GM18868 (cell line): ENCODE measurements at regions not wholly inside any gene's neighbourhood (a gene's known extent, or its start where the extent isn't known, plus 50 kb on each side); places are given as distances from the start of the nearest gene placed in this dataset.

Experiments
- ATAC-seq: cut with Tn5 transposase; IDR thresholded peaks from one replicate; pipeline ENCODE4 v1.9.1; 2021; ENCODE audit warnings: mild to moderate bottlenecking, moderate library complexity; ENCODE audit not compliant: unreplicated experiment

- no peak for ATAC-seq
Measured at GRCh38 chr18:75554644-75555185, 127.2 kb upstream of the SMIM21 start.

DNA sequence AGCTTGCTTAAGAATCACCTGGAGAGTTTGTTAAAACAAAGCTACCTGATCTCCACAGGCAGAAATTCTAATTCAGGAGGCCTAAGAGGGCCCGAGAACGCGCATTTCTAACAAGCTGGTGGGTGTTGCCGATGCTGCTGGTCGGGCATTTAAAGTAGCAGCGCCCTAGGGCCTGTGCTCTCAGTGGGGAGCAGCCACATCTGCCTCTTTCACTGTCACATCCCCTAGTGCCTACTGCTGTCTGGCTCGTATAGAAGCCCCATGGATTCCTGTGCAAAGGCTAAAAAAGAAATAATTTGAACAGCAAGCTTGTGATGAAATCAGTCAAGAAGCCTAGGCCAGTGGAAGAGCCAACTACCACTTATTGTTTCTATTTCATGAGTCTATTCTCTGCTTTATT is 126.7 kb upstream of the SMIM21 start:
- no peak for ATAC-seq

- no peak for ATAC-seq
Measured at GRCh38 chr18:75553021-75553420, 125.5 kb upstream of the SMIM21 start.

DNA sequence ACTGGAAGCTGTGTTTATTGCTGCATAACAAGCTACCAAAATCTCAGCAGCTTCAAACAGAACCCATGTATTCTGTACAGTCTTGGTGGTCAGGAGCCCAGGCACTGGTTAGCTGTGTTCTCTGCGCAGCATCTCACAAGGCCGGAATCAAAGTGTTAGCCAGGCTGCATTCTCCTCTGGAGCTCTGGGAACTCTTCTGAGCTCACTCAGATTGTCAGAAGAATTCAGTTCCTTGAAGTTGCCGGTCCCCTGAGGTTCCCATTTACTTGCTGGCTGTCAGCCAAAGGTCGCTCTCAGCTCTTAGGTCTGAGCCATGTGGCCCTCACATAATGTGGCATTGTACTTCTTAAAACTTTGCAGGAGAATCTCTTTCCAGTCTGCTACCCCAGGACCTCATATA is 123.6 kb upstream of the SMIM21 start:
- ATAC-seq = no peak

DNA sequence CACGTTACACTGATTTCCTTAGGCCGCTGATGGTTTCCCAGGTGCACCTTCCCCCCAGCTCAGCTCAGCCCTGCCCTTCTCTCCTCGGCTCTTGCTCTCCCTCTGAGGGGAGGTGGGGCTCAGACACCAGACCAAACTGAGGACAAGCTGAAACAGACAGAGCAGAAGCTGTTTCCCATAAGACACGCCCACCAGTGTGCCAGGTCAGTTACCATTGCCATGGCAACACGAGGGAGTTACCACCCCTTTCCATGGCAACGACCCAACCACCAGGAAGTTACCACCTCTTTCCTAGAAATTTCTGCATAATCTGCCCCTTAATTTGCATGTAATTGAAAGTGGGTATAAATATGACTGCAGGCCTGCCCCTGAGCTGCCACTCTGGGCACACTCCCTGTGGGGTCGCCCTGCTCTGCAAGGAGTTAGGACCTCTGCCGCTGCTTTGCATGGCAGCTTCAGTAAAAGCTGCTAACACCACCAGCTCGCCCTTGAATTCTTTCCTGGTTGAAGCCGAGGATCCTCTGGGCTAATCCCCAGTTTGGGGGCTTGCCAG is 120.9 kb upstream of the SMIM21 start:
- ATAC-seq = no peak

DNA sequence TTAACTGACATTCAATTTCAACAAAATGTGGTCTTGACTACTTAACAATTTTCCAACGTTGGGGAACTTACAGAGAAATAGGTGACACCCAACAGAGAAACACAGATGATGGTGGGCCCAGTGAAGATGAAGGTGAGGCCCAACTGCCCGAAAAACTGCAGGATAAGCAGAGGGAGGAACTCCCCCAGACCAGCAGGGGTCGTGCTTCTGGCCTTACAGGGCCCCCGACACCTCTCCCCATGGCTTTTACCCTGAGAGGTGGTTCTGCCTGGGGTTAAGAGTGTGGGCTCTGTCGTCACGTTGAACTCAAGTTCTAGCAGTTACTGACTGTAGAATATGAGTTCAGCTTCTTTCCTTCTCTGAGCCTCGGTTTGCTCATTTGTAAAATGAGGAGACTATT is 119.5 kb upstream of the SMIM21 start:
- no peak for ATAC-seq

- no peak for ATAC-seq
Measured at GRCh38 chr18:75545189-75545588, 117.7 kb upstream of the SMIM21 start.

DNA sequence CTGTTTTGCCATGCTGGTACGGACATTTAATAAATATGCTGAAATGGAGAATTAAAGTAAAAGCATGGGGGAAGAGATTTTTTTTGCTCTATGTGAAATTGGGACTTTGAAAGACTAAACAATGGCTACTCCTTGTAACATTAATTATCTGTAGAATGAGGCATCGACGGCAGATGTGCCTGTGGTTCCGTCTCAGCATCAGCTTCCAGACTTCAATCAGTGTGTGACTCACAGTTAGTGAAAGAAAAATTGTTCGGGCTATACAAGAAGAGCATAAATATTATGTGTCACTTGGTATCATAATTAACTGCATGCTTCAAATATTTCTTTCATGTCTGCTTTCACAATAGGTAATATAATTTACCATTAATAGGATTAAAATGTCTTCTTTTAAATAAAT is 117.0 kb upstream of the SMIM21 start:
- no peak for ATAC-seq

- ATAC-seq = no peak
Measured at GRCh38 chr18:75544051-75544481, 116.6 kb upstream of the SMIM21 start.

DNA sequence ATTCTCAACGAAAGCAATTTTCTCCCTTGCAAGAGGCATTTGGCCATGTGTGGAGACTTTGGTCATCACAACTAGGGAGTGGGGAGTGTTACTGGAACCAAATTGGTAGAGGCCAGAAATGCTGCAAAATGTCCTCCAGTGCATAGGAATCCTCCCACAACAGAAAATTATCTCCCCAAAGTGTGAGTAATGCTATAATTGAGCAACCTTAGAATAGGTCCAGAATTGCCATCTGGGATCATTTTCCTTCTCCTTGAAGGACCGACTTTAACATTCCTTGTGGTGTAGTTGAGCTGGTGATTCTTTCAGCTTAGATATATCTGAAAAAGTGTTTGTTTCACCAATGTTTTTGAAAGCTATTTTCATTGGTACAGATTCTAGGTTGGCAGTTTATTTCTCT is 111.2 kb upstream of the SMIM21 start:
- ATAC-seq = no peak

DNA sequence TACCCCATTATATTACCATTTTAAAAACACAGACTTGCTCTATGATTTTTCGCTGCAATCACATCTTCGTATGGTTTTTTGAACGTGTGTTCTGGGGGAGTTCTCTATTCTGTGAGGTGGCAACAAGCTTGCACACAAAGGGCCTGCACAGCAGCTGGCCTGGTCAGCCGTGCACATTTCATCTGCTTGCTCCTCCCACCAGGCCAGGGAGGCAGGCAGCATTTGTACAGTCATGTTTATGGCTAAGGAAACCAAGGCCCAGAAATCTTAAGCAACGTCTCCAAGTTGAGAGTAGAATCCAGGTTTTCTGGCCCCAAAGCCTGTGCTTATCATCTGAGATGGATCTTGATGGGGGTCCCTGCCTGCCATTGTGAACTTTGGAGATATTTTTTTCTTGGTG is 106.4 kb upstream of the SMIM21 start:
- no peak for ATAC-seq

DNA sequence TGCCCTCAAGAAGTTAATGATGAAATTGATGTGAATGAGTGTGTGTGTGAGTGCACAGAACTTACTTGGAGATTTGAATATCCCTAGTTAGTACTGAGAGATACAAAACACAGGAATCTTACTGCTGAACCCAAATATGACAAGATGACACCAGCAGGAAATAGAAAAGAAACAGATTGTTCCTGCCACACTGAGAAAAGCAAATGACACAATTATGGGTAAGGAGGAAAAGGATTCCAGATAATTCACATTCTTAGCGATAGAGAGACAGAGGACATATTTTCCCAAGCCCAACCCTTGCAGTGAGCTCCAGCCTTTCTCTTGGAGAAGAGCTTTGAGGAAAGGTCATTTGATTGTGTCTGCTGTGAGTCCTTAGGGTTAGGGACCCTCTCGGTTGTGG is 105.7 kb upstream of the SMIM21 start:
- no peak for ATAC-seq

GRCh38 chr18:75531851-75532459 is 104.5 kb upstream of the SMIM21 start:
- ATAC-seq = no peak

DNA sequence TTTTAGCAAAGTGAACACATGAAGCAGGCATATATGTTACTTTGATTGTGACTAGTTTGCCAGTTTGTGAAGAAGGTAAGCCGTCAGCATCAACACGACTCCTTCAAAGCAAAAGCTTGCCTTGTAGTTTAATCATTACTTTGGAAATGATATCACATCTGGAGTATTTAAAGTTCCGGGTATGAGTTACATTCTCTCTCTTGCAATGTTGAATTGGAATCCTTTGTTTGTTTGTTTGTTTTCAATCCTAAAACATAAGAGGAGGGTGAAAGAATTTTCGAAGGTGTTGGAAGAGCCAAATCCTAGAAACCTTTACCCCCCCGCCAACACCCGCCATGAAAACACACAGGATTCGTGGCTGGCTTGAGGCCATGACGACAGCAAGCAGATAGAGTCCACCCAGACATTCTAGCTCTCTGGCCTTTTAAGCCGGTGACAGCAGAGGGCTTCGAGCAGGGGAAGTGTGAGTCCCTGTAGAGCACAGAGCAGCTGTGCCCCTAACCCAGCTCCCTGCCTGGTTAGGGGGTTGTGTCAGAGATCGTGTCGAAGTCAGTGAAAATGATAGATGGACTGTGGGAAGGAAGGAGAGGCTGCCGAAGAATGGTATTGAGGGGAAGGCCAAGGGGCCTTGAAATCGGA is 103.8 kb upstream of the SMIM21 start:
- ATAC-seq = no peak

GRCh38 chr18:75530566-75531211 is 103.2 kb upstream of the SMIM21 start:
- ATAC-seq = no peak

DNA sequence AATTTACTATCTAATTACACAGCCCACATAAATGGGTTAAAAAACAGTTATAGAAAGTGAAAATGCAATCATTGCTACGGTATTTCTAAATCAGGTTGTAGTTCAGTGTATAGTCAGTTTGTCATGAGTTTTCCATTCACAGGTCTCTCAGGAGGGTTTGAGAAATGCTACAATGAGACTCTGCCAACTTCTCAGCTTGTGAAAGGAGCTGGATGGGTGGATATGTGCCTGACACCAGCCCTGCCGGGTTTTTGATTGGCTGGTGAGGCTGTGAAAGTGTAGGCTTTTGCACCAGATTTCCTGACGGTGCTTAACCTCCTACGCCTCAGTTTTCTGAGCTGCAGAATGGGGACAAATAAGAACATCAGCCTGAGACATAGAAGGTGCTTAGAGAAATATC is 102.6 kb upstream of the SMIM21 start:
- ATAC-seq = no peak

DNA sequence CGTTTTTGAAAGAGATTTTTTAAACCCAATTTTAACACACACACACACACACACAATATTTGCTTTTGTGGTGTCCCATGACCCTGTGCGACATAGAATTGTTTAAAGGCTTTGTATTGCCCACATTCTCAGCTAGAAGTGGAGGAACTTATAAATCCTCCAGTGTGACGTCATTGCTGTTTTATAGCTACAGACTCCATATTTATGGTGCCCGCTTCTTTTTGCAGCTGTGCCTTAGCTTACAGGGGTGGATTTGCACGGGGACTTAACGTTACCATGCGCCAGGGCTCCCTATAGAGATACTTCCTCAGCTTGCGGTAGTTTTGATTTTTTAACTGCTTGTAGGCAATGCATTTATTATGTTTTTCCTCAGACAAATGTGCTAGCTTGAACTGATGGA is 101.9 kb upstream of the SMIM21 start:
- no peak for ATAC-seq

- ATAC-seq = no peak
Measured at GRCh38 chr18:75527848-75528685, 100.6 kb upstream of the SMIM21 start.

DNA sequence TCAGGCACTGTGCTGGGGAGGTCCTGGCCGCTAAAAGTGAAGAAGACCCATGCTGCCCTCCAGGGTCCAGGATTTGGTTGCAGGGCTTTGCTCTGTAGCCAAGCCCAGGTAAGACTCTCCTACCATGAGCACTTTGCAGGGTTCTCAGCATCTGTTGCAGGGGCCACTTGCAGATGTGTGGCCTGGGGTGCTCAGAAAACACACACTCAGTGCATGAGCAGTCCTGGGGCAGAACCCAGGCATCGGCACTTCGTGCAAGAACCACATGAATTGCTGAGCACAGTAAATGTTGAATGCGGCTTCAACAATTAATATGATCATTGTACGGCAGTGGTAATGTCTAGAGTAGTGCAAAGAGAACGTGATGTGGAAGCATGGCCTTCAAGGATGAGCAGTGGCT is 98.5 kb upstream of the SMIM21 start:
- ATAC-seq = no peak

GRCh38 chr18:75525331-75525730 is 97.8 kb upstream of the SMIM21 start:
- ATAC-seq = no peak

DNA sequence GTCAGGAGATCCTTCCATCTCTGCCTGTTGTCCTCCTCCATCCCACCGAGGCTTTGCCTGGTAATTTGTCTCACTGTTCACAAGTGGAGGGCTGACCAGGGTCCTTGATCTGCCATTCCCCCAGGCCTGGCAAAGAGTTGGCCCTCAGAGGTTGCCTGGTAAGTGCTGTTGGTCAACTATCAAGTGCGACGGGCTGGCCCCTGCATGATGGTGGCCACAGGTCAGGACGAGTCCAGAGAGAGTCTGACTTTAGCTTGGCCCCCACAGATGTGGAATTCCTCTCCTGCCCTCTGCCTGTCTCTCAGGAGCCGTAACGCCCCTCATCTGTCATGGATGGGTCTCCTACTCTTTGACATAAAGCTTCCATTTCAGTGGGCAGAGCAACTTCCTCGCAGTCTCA is 97.3 kb upstream of the SMIM21 start:
- ATAC-seq = no peak
